ENCODE measurements at regions not wholly inside any gene's neighbourhood (a gene's known extent, or its start where the extent isn't known, plus 50 kb on each side); places are given as distances from the start of the nearest gene placed in this dataset.

- no peak overlapping the region for H3K27ac ChIP-seq
- intact Hi-C loops (cut with DNase I) = no loop called here
- DNase-seq = no peak
- no peaks in the 10 kb centered on the region for H3K4me1 ChIP-seq (replicated peaks in 1 of 2)
- H3K36me3 ChIP-seq (replicated peaks in 1 of 2) = no peaks in the 10 kb centered on the region
- peaks cover 0 to 3% (median 0%) of the 10 kb centered on the region in 3 donors for H3K9me3 ChIP-seq (replicated peaks in 1 of 3)
- no peak for TF ChIP-seq POLR2A (IDR thresholded peaks at IDR 0.05)
- no peak for TF ChIP-seq CTCF (IDR thresholded peaks at IDR 0.05)
- H3K4me3 ChIP-seq = no peak overlapping the region
- H3K27me3 ChIP-seq = no peaks in the 10 kb centered on the region
- WGBS, 4 donors = 42 to 74% (median 65%) methylated on average over 1 of the region's 1 CpG
Observed at GRCh38 chr2:145702305-145702704, 1182.4 kb upstream of the ZEB2 start.

- WGBS, 4 donors = 66 to 81% (median 76%) methylated on average over 3 of the region's 3 CpGs
- no peak overlapping the region for H3K4me3 ChIP-seq
- peak in 3 of 7 donors; percentile 6 to 30 (median 16) for DNase-seq
Observed at GRCh38 chr2:145692971-145693478, 1173.1 kb upstream of the ZEB2 start.

GRCh38 chr2:145691659-145692058, 1171.7 kb upstream of the ZEB2 start:
- intact Hi-C loops (cut with DNase I) = no loop called here

More at GRCh38 chr2:145692971-145693478, 1173.1 kb upstream of the ZEB2 start:
- no peaks in the 10 kb centered on the region for H3K9me3 ChIP-seq (replicated peaks in 1 of 3)
- no peaks in the 10 kb centered on the region for H3K4me1 ChIP-seq (replicated peaks in 1 of 2)
- no peak overlapping the region for H3K27ac ChIP-seq
- H3K27me3 ChIP-seq = no peaks in the 10 kb centered on the region
- H3K36me3 ChIP-seq (replicated peaks in 1 of 2) = no peaks in the 10 kb centered on the region
- TF ChIP-seq CTCF (IDR thresholded peaks at IDR 0.05) (no peak), POLR2A (IDR thresholded peaks at IDR 0.05) (no peak)
- intact Hi-C loops (cut with DNase I) = no loop called here

GRCh38 chr2:145690183-145690778, 1170.4 kb upstream of the ZEB2 start:
- intact Hi-C loops (cut with DNase I) = no loop called here
- no peaks in the 10 kb centered on the region for H3K4me1 ChIP-seq (replicated peaks in 1 of 2)
- H3K4me3 ChIP-seq = no peak overlapping the region
- TF ChIP-seq CTCF (IDR thresholded peaks at IDR 0.05) (no peak), POLR2A (IDR thresholded peaks at IDR 0.05) (no peak)
- H3K36me3 ChIP-seq (replicated peaks in 1 of 2) = peaks cover 0 to 3% of the 10 kb centered on the region in 2 donors
- no peaks in the 10 kb centered on the region for H3K27me3 ChIP-seq
- no peaks in the 10 kb centered on the region for H3K9me3 ChIP-seq (replicated peaks in 1 of 3)
- WGBS, 4 donors = 79 to 88% (median 81%) methylated on average over 5 of the region's 5 CpGs
- H3K27ac ChIP-seq = no peak overlapping the region
- DNase-seq = no peak

More at GRCh38 chr2:145691659-145692058, 1171.7 kb upstream of the ZEB2 start:
- TF ChIP-seq CTCF (IDR thresholded peaks at IDR 0.05) (no peak), POLR2A (IDR thresholded peaks at IDR 0.05) (no peak)
- H3K9me3 ChIP-seq (replicated peaks in 1 of 3) = no peaks in the 10 kb centered on the region
- H3K36me3 ChIP-seq (replicated peaks in 1 of 2) = no peaks in the 10 kb centered on the region
- no peak overlapping the region for H3K4me3 ChIP-seq
- WGBS, 4 donors = 83 to 90% (median 87%) methylated on average over 5 of the region's 5 CpGs
- DNase-seq = no peak
- no peaks in the 10 kb centered on the region for H3K4me1 ChIP-seq (replicated peaks in 1 of 2)
- no peak overlapping the region for H3K27ac ChIP-seq
- H3K27me3 ChIP-seq = no peaks in the 10 kb centered on the region
